IPS-18a (cell line): ENCODE measurements at regions not wholly inside any gene's neighbourhood (a gene's known extent, or its start where the extent isn't known, plus 50 kb on each side); places are given as distances from the start of the nearest gene placed in this dataset.

Source experiments
- H3K27ac ChIP-seq: one replicate; pipeline ENCODE4 v1.5.1; 2013; ENCODE audit warnings: low read length
- H3K27me3 ChIP-seq: one replicate; pipeline ENCODE4 v1.6.1; 2013; ENCODE audit warnings: mild to moderate bottlenecking, low read length; ENCODE audit not compliant: control insufficient read depth, insufficient read depth
- H3K36me3 ChIP-seq: one replicate; pipeline ENCODE4 v1.6.1; 2013; ENCODE audit warnings: low read depth, low read length; ENCODE audit not compliant: control insufficient read depth
- H3K4me1 ChIP-seq: one replicate; pipeline ENCODE4 v1.6.1; 2013; ENCODE audit warnings: low read depth, low read length; ENCODE audit not compliant: control insufficient read depth
- H3K4me3 ChIP-seq: one replicate; pipeline ENCODE4 v1.5.1; 2013; ENCODE audit warnings: low read length
- H3K9ac ChIP-seq: one replicate; pipeline ENCODE4 v1.6.1; 2013; ENCODE audit warnings: mild to moderate bottlenecking, low read length, moderate library complexity
- H3K9me3 ChIP-seq: one replicate; pipeline ENCODE4 v1.6.1; 2013; ENCODE audit warnings: low read depth, low read length; ENCODE audit not compliant: control insufficient read depth

- Histone ChIP-seq H3K27ac (no peak overlapping the region), H3K9me3 (no peaks in the 10 kb centered on the region), H3K27me3 (no peaks in the 10 kb centered on the region), H3K4me3 (no peak overlapping the region), H3K36me3 (no peaks in the 10 kb centered on the region), H3K4me1 (no peaks in the 10 kb centered on the region), H3K9ac (no peak overlapping the region)
Measured at GRCh38 chr20:20993372-20993771, 112.8 kb downstream of the LINC00237 start.

GRCh38 chr20:20992686-20993360, 113.3 kb downstream of the LINC00237 start:
- H3K27me3 ChIP-seq: no peaks in the 10 kb centered on the region
- H3K4me1 ChIP-seq: no peaks in the 10 kb centered on the region
- no peak overlapping the region for H3K9ac ChIP-seq
- H3K9me3 ChIP-seq: no peaks in the 10 kb centered on the region
- no peak overlapping the region for H3K4me3 ChIP-seq
- no peaks in the 10 kb centered on the region for H3K36me3 ChIP-seq
- H3K27ac ChIP-seq: no peak overlapping the region

- Histone ChIP-seq H3K27ac (no peak overlapping the region), H3K36me3 (no peaks in the 10 kb centered on the region), H3K4me3 (no peak overlapping the region), H3K9me3 (no peaks in the 10 kb centered on the region), H3K4me1 (no peaks in the 10 kb centered on the region), H3K9ac (no peak overlapping the region), H3K27me3 (no peaks in the 10 kb centered on the region)
Measured at GRCh38 chr20:20992277-20992676, 113.9 kb downstream of the LINC00237 start.

GRCh38 chr20:20989081-20989480, 117.1 kb downstream of the LINC00237 start:
- no peak overlapping the region for H3K4me3 ChIP-seq
- no peaks in the 10 kb centered on the region for H3K36me3 ChIP-seq
- no peaks in the 10 kb centered on the region for H3K27me3 ChIP-seq

GRCh38 chr20:20979934-20980333, 126.2 kb downstream of the LINC00237 start:
- H3K27me3 ChIP-seq: no peaks in the 10 kb centered on the region
- H3K36me3 ChIP-seq: no peaks in the 10 kb centered on the region
- H3K9me3 ChIP-seq: no peaks in the 10 kb centered on the region
- H3K9ac ChIP-seq: no peak overlapping the region
- H3K4me1 ChIP-seq: no peaks in the 10 kb centered on the region
- H3K27ac ChIP-seq: no peak overlapping the region
- no peak overlapping the region for H3K4me3 ChIP-seq

More at GRCh38 chr20:20989081-20989480, 117.1 kb downstream of the LINC00237 start:
- Histone ChIP-seq H3K9ac (no peak overlapping the region), H3K27ac (no peak overlapping the region), H3K9me3 (no peaks in the 10 kb centered on the region), H3K4me1 (no peaks in the 10 kb centered on the region)

GRCh38 chr20:20977786-20978185, 128.4 kb downstream of the LINC00237 start:
- no peaks in the 10 kb centered on the region for H3K4me1 ChIP-seq
- no peaks in the 10 kb centered on the region for H3K36me3 ChIP-seq
- H3K27ac ChIP-seq: no peak overlapping the region
- H3K9me3 ChIP-seq: no peaks in the 10 kb centered on the region
- no peak overlapping the region for H3K9ac ChIP-seq
- H3K27me3 ChIP-seq: no peaks in the 10 kb centered on the region
- H3K4me3 ChIP-seq: no peak overlapping the region

GRCh38 chr20:20972490-20972889, 133.7 kb downstream of the LINC00237 start:
- Histone ChIP-seq H3K4me1 (peaks cover 9% of the 10 kb centered on the region), H3K4me3 (no peak overlapping the region), H3K27ac (no peak overlapping the region), H3K27me3 (no peaks in the 10 kb centered on the region), H3K9ac (no peak overlapping the region), H3K9me3 (no peaks in the 10 kb centered on the region), H3K36me3 (no peaks in the 10 kb centered on the region)

- no peak overlapping the region for H3K9ac ChIP-seq
- no peaks in the 10 kb centered on the region for H3K9me3 ChIP-seq
- H3K27ac ChIP-seq: no peak overlapping the region
- H3K36me3 ChIP-seq: no peaks in the 10 kb centered on the region
- peaks cover 9% of the 10 kb centered on the region for H3K4me1 ChIP-seq
- no peaks in the 10 kb centered on the region for H3K27me3 ChIP-seq
- no peak overlapping the region for H3K4me3 ChIP-seq
Measured at GRCh38 chr20:20971810-20972209, 134.3 kb downstream of the LINC00237 start.

GRCh38 chr20:20970841-20971240, 135.3 kb downstream of the LINC00237 start:
- no peak overlapping the region for H3K9ac ChIP-seq
- no peaks in the 10 kb centered on the region for H3K36me3 ChIP-seq
- H3K9me3 ChIP-seq: no peaks in the 10 kb centered on the region
- no peaks in the 10 kb centered on the region for H3K27me3 ChIP-seq
- H3K4me1 ChIP-seq: peaks cover 9% of the 10 kb centered on the region
- no peak overlapping the region for H3K4me3 ChIP-seq
- H3K27ac ChIP-seq: no peak overlapping the region

- Histone ChIP-seq H3K27ac (no peak overlapping the region), H3K27me3 (no peaks in the 10 kb centered on the region)
Measured at GRCh38 chr20:20969701-20970280, 136.4 kb downstream of the LINC00237 start.

GRCh38 chr20:20967564-20968184, 138.5 kb downstream of the LINC00237 start:
- Histone ChIP-seq H3K4me3 (no peak overlapping the region), H3K4me1 (peaks cover 9% of the 10 kb centered on the region), H3K9ac (no peak overlapping the region), H3K27me3 (no peaks in the 10 kb centered on the region), H3K36me3 (no peaks in the 10 kb centered on the region), H3K9me3 (no peaks in the 10 kb centered on the region), H3K27ac (no peak overlapping the region)

More at GRCh38 chr20:20969701-20970280, 136.4 kb downstream of the LINC00237 start:
- H3K9ac ChIP-seq: no peak overlapping the region
- no peaks in the 10 kb centered on the region for H3K36me3 ChIP-seq
- no peak overlapping the region for H3K4me3 ChIP-seq
- no peaks in the 10 kb centered on the region for H3K9me3 ChIP-seq
- peaks cover 9% of the 10 kb centered on the region for H3K4me1 ChIP-seq

- Histone ChIP-seq H3K27me3 (no peaks in the 10 kb centered on the region), H3K36me3 (no peaks in the 10 kb centered on the region), H3K9ac (no peak overlapping the region), H3K27ac (no peak overlapping the region), H3K9me3 (no peaks in the 10 kb centered on the region), H3K4me1 (peaks cover 9% of the 10 kb centered on the region), H3K4me3 (no peak overlapping the region)
Measured at GRCh38 chr20:20966171-20966570, 140.0 kb downstream of the LINC00237 start.
